ENCODE measurements at regions not wholly inside any gene's neighbourhood (a gene's known extent, or its start where the extent isn't known, plus 50 kb on each side); places are given as distances from the start of the nearest gene placed in this dataset.

DNA sequence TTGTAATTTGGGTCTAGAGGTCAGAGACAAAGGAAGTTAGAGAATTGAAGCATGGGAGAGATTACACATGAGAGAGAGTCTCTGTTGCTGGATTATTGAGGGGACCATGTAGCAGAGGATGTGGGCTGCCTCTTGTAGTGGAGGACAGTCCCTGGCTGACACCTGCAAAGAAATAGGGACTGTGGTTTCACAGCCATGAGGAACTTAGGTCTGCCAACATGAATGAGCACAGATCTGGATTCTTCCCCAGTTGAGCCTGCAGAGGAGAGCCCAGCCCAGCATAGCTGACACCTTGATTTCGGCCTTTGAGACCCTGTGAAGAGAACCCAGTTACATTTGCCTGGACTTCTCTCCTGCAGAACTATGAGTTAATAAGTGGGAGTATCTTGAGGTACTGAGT lies 179.5 kb upstream of the TWIST2 start (continued):
- TF ChIP-seq, protein P1, sequence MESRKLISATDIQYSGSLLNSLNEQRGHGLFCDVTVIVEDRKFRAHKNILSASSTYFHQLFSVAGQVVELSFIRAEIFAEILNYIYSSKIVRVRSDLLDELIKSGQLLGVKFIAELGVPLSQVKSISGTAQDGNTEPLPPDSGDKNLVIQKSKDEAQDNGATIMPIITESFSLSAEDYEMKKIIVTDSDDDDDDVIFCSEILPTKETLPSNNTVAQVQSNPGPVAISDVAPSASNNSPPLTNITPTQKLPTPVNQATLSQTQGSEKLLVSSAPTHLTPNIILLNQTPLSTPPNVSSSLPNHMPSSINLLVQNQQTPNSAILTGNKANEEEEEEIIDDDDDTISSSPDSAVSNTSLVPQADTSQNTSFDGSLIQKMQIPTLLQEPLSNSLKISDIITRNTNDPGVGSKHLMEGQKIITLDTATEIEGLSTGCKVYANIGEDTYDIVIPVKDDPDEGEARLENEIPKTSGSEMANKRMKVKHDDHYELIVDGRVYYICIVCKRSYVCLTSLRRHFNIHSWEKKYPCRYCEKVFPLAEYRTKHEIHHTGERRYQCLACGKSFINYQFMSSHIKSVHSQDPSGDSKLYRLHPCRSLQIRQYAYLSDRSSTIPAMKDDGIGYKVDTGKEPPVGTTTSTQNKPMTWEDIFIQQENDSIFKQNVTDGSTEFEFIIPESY (IDR thresholded peaks at IDR 0.05) = no peak
- TF ChIP-seq RXRA (IDR thresholded peaks at IDR 0.05) (no peak), EGR1 (IDR thresholded peaks at IDR 0.05; ENCODE audit: low read depth in 2 of 2) (no peak), JUND (IDR thresholded peaks at IDR 0.05) (no peak)

DNA sequence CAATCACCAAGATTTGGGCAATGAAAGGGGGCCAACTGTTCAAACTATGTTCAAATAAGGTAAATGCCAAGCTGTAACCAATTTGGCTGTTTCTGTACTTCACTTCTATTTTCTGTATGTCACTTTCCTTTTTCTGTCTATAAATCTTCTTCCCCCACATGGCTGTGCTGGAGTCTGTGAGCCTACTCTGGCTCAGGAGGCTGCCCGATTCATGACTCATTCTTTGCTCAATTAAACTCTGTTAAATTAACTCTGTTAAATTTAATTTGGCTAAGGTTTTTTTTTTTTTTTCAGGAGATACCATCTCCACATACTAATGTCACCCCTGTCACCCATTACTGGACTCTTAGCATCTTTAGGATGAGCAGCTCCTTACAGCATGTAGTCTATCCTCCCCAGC lies 178.8 kb upstream of the TWIST2 start:
- 95% methylated on average over 1 of the region's 1 CpG for WGBS

More for the DNA sequence above, 178.8 kb upstream of the TWIST2 start:
- no peak for DNase-seq (ENCODE audit: low spot score)
- Histone ChIP-seq H3K9ac (ENCODE audit: low read depth in 1 of 2, low read length in 2 of 2) (no peak overlapping the region), H3K9me3 (ENCODE audit: control insufficient read depth in 4 of 4, low read length in 3 of 4) (peaks cover 0 to 5% (median 0%) of the 10 kb centered on the region in 4 donors), H3K36me3 (ENCODE audit: control insufficient read depth in 4 of 4, insufficient read depth in 3 of 4, low read depth in 1 of 4, low read length in 3 of 4) (no peaks in the 10 kb centered on the region), H3K27me3 (ENCODE audit: control insufficient read depth in 4 of 4, insufficient read depth in 4 of 4, low read length in 3 of 4) (no peaks in the 10 kb centered on the region), H3K4me1 (ENCODE audit: control insufficient read depth in 4 of 4, insufficient read depth in 4 of 4, low read length in 3 of 4) (no peaks in the 10 kb centered on the region), H3K27ac (ENCODE audit: low read depth in 1 of 2, low read length in 2 of 2) (no peak overlapping the region), H3K4me3 (ENCODE audit: low read depth in 1 of 3, low read length in 3 of 3) (no peak overlapping the region)
- TF ChIP-seq, protein P2, sequence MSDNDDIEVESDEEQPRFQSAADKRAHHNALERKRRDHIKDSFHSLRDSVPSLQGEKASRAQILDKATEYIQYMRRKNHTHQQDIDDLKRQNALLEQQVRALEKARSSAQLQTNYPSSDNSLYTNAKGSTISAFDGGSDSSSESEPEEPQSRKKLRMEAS (IDR thresholded peaks at IDR 0.05) = no peak
- TF ChIP-seq, protein P3, sequence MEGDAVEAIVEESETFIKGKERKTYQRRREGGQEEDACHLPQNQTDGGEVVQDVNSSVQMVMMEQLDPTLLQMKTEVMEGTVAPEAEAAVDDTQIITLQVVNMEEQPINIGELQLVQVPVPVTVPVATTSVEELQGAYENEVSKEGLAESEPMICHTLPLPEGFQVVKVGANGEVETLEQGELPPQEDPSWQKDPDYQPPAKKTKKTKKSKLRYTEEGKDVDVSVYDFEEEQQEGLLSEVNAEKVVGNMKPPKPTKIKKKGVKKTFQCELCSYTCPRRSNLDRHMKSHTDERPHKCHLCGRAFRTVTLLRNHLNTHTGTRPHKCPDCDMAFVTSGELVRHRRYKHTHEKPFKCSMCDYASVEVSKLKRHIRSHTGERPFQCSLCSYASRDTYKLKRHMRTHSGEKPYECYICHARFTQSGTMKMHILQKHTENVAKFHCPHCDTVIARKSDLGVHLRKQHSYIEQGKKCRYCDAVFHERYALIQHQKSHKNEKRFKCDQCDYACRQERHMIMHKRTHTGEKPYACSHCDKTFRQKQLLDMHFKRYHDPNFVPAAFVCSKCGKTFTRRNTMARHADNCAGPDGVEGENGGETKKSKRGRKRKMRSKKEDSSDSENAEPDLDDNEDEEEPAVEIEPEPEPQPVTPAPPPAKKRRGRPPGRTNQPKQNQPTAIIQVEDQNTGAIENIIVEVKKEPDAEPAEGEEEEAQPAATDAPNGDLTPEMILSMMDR (IDR thresholded peaks at IDR 0.05; ENCODE audit: low read depth, low read length, missing input control) = no peak
- TF ChIP-seq SP1 (IDR thresholded peaks at IDR 0.05) = no peak
- no peak for TF ChIP-seq YY1 (IDR thresholded peaks at IDR 0.05)
- TF ChIP-seq, protein P1 (IDR thresholded peaks at IDR 0.05) = no peak
- TF ChIP-seq TAF1 (conservative IDR thresholded peaks at IDR 0.05) = no peak
- no peak for TF ChIP-seq FOXA2 (IDR thresholded peaks at IDR 0.05)
- TF ChIP-seq HNF4G (IDR thresholded peaks at IDR 0.05) = no peak
- no peak for TF ChIP-seq RXRA (IDR thresholded peaks at IDR 0.05)
- TF ChIP-seq, protein P4, sequence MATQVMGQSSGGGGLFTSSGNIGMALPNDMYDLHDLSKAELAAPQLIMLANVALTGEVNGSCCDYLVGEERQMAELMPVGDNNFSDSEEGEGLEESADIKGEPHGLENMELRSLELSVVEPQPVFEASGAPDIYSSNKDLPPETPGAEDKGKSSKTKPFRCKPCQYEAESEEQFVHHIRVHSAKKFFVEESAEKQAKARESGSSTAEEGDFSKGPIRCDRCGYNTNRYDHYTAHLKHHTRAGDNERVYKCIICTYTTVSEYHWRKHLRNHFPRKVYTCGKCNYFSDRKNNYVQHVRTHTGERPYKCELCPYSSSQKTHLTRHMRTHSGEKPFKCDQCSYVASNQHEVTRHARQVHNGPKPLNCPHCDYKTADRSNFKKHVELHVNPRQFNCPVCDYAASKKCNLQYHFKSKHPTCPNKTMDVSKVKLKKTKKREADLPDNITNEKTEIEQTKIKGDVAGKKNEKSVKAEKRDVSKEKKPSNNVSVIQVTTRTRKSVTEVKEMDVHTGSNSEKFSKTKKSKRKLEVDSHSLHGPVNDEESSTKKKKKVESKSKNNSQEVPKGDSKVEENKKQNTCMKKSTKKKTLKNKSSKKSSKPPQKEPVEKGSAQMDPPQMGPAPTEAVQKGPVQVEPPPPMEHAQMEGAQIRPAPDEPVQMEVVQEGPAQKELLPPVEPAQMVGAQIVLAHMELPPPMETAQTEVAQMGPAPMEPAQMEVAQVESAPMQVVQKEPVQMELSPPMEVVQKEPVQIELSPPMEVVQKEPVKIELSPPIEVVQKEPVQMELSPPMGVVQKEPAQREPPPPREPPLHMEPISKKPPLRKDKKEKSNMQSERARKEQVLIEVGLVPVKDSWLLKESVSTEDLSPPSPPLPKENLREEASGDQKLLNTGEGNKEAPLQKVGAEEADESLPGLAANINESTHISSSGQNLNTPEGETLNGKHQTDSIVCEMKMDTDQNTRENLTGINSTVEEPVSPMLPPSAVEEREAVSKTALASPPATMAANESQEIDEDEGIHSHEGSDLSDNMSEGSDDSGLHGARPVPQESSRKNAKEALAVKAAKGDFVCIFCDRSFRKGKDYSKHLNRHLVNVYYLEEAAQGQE (IDR thresholded peaks at IDR 0.05) = no peak
